HCT116 (cell line): ENCODE measurements at regions not wholly inside any gene's neighbourhood (a gene's known extent, or its start where the extent isn't known, plus 50 kb on each side); places are given as distances from the start of the nearest gene placed in this dataset.

Experiments
- ATAC-seq: fragments of 200-7000 bp; cut with Tn5 transposase; 2 replicates; pipeline ENCODE4 v1.9.1; 2020; ENCODE audit warnings: mild to moderate bottlenecking, moderate library complexity
- BruUV-seq: library from RNA; stranded (reverse); fragments of 400-500 nt; replicated peaks from 2 replicates; lab custom pipeline; 2021; lab: Mats Ljungman, UMichigan
- CTCF ChIA-PET: fragments of 300-600 bp; sonication (Branson Sonifier 250); formaldehyde crosslinking; loops from one replicate; lab custom pipeline; 2021; ENCODE audit warnings: antibody characterized with exemption; lab: Charles Lee
- POLR2A ChIA-PET: fragments of 300-600, 350-600 bp; sonication (Branson Sonifier 250); formaldehyde crosslinking; loops from one replicate; lab custom pipeline; 2021; ENCODE audit warnings: antibody characterized with exemption; lab: Charles Lee
- RAD21 ChIA-PET, 2 experiments: fragments of 300-600 bp; sonication (Branson Sonifier 250); formaldehyde crosslinking; loops; one replicate each; lab custom pipeline; 2023; ENCODE audit warnings: low total read pairs in 2 of 2; ENCODE audit not compliant: uncharacterized antibody in 2 of 2, unreplicated experiment in 2 of 2, low non-redundant PET in 1 of 2; lab: Charles Lee
- DNase-seq: peaks from one replicate; pipeline ENCODE4 v3.0.0-alpha.2; 2010; ENCODE audit warnings: low read depth, low spot score
- H2AFZ ChIP-seq: fragments of 200-600 bp; shearing (Covaris generic), sonication (generic); 2 replicates; pipeline ENCODE4 v1.6.1; 2017; ENCODE audit warnings: low read depth, mixed run types, mixed read lengths, antibody characterized with exemption, low read length; ENCODE audit not compliant: poor library complexity, severe bottlenecking
- H3K27ac ChIP-seq: 2 replicates; pipeline ENCODE4 v1.5.1; 2012; ENCODE audit warnings: low read depth, low read length
- H3K27me3 ChIP-seq: fragments of 200-600 bp; sonication (generic); 2 replicates; pipeline ENCODE4 v1.6.1; 2016; ENCODE audit warnings: mixed run types, low read length, mixed read lengths; ENCODE audit not compliant: insufficient read depth
- H3K36me3 ChIP-seq, 2 experiments: fragments of 200-500 bp in 1 of 2; fragments of 200-600 bp in 1 of 2; sonication (Bioruptor generic) in 1 of 2; sonication (generic) in 1 of 2; 2 replicates each; pipeline versions ENCODE4 v1.5.1 to v1.6.1; 2014 to 2016; ENCODE audit warnings: low read length in 2 of 2, inconsistent platforms in 1 of 2, mixed read lengths in 1 of 2, mixed run types in 1 of 2; ENCODE audit not compliant: insufficient read depth in 2 of 2, control insufficient read depth in 1 of 2
- H3K4me1 ChIP-seq, 2 experiments: fragments of 200-600 bp in 1 of 2; sonication (generic) in 1 of 2; 2 replicates each; pipeline versions ENCODE4 v1.5.1 to v1.6.1; 2012 to 2017; ENCODE audit warnings: low read length in 2 of 2, inconsistent platforms in 1 of 2, mild to moderate bottlenecking in 1 of 2, mixed read lengths in 1 of 2, mixed run types in 1 of 2, moderate library complexity in 1 of 2; ENCODE audit not compliant: insufficient read depth in 2 of 2, control insufficient read depth in 1 of 2
- H3K4me2 ChIP-seq: fragments of 200-600 bp; sonication (generic); 2 replicates; pipeline ENCODE4 v1.6.1; 2017; ENCODE audit warnings: mixed run types, low read length, mixed read lengths
- H3K4me3 ChIP-seq, 2 experiments: fragments of 200-600 bp in 1 of 2; sonication (generic) in 1 of 2; replicated peaks in 1 of 2; 2 replicates each; pipeline ENCODE4 v1.5.1; 2011 to 2016; ENCODE audit warnings: low read length in 2 of 2, control low read depth in 1 of 2, low read depth in 1 of 2, mild to moderate bottlenecking in 1 of 2, mixed read lengths in 1 of 2, mixed run types in 1 of 2
- H3K79me2 ChIP-seq: fragments of 200-600 bp; sonication (generic); 2 replicates; pipeline ENCODE4 v1.6.1; 2017; ENCODE audit warnings: mild to moderate bottlenecking, mixed run types, low read length, moderate library complexity, mixed read lengths; ENCODE audit not compliant: insufficient read depth
- H3K9ac ChIP-seq: fragments of 200-600 bp; sonication (generic); 2 replicates; pipeline ENCODE4 v1.6.1; 2016; ENCODE audit warnings: low read length, mixed read lengths
- H3K9me2 ChIP-seq: fragments of 200-600 bp; sonication (generic), shearing (Covaris generic); 2 replicates; pipeline ENCODE4 v1.6.1; 2017; ENCODE audit warnings: mixed run types, mild to moderate bottlenecking, moderate library complexity; ENCODE audit not compliant: insufficient read depth
- H3K9me3 ChIP-seq, 2 experiments: fragments of 200-500 bp in 1 of 2; fragments of 200-600 bp in 1 of 2; sonication (Bioruptor generic) in 1 of 2; sonication (generic) in 1 of 2; 2 replicates each; pipeline ENCODE4 v1.6.1; 2014 to 2017; ENCODE audit warnings: low read length in 2 of 2, mixed read lengths in 2 of 2, inconsistent platforms in 1 of 2, low read depth in 1 of 2, mild to moderate bottlenecking in 1 of 2, mixed run types in 1 of 2, moderate library complexity in 1 of 2; ENCODE audit not compliant: control insufficient read depth in 1 of 2, insufficient read depth in 1 of 2
- H4K20me1 ChIP-seq: fragments of 200-600 bp; sonication (generic), shearing (Covaris generic); 2 replicates; pipeline ENCODE4 v1.6.1; 2017; ENCODE audit warnings: mixed run types, mild to moderate bottlenecking, moderate library complexity; ENCODE audit not compliant: insufficient read depth
- ATF3 ChIP-seq: IDR thresholded peaks from 2 replicates; pipeline ENCODE4 v1.6.1; 2012
- CTCF ChIP-seq, 3 experiments: fragments of 200-600 bp in 1 of 3; sonication (generic) in 1 of 3; IDR thresholded peaks in 2 of 3; conservative IDR thresholded peaks in 1 of 3; 2 replicates each; pipeline ENCODE4 v1.5.1; 2012 to 2017; ENCODE audit warnings: low read depth in 2 of 3, low read length in 2 of 3, antibody characterized with exemption in 1 of 3, borderline replicate concordance in 1 of 3, control low read depth in 1 of 3, mild to moderate bottlenecking in 1 of 3, mixed read lengths in 1 of 3, mixed run types in 1 of 3, moderate library complexity in 1 of 3; ENCODE audit not compliant: insufficient read depth in 1 of 3
- EGR1 ChIP-seq: IDR thresholded peaks from 2 replicates; pipeline ENCODE4 v1.6.1; 2012; ENCODE audit warnings: low read depth
- EZH2 ChIP-seq: fragments of 200-600 bp; sonication (generic); IDR thresholded peaks from 2 replicates; pipeline ENCODE4 v1.6.1; 2017; ENCODE audit warnings: antibody characterized with exemption, mixed run types
- JUND ChIP-seq: IDR thresholded peaks from 2 replicates; pipeline ENCODE4 v1.6.1; 2012
- REST ChIP-seq: IDR thresholded peaks from 2 replicates; pipeline ENCODE4 v1.6.1; 2012; ENCODE audit warnings: low read depth
- SIN3A ChIP-seq: IDR thresholded peaks from 2 replicates; pipeline ENCODE4 v1.6.1; 2012; ENCODE audit warnings: low read depth
- SP1 ChIP-seq: IDR thresholded peaks from 2 replicates; pipeline ENCODE4 v1.6.1; 2012; ENCODE audit warnings: low read depth
- SRF ChIP-seq: IDR thresholded peaks from 2 replicates; pipeline ENCODE4 v1.6.1; 2012; ENCODE audit warnings: low read depth
- YY1 ChIP-seq: IDR thresholded peaks from 2 replicates; pipeline ENCODE4 v1.6.1; 2011; ENCODE audit warnings: low read length, low read depth, moderate library complexity, mild to moderate bottlenecking; ENCODE audit not compliant: insufficient replicate concordance; ENCODE audit errors: extremely low read depth
- intact Hi-C: fragments of 100-400 bp; cut with micrococcal nuclease; formaldehyde crosslinking; loops from 2 replicates; pipeline ENCODE4 v1.10.0; 2022

- no peak overlapping the region for H3K27ac ChIP-seq
- BruUV-seq: no TSS peak
- RAD21 ChIA-PET: no interaction called here
- CTCF ChIA-PET: no interaction called here
- no peaks in the 10 kb centered on the region for H3K27me3 ChIP-seq
- no peaks in the 10 kb centered on the region for H3K9me2 ChIP-seq
- no peaks in the 10 kb centered on the region for H4K20me1 ChIP-seq
- no peaks in the 10 kb centered on the region for H3K79me2 ChIP-seq
- no peak overlapping the region for H2AFZ ChIP-seq
- no peak for TF ChIP-seq YY1
- TF ChIP-seq EZH2: no peak
- TF ChIP-seq REST: no peak
- no peak for TF ChIP-seq SIN3A
- no peak for TF ChIP-seq ATF3
- TF ChIP-seq CTCF (IDR thresholded peaks at IDR 0.05 in 2 of 3, conservative IDR thresholded peaks at IDR 0.05 in 1 of 3; ENCODE audit: borderline replicate concordance in 1 of 3, insufficient read depth in 1 of 3, low read depth in 2 of 3, low read length in 2 of 3): no peak
- no peak for TF ChIP-seq JUND
- no peak for TF ChIP-seq EGR1
- TF ChIP-seq SRF: no peak
- TF ChIP-seq SP1: no peak
- TF ChIP-seq, all 23 proteins: peak for 0
- no peak overlapping the region for H3K4me2 ChIP-seq
- H3K9ac ChIP-seq: no peak overlapping the region
- H3K36me3 ChIP-seq: no peaks in the 10 kb centered on the region
- H3K4me3 ChIP-seq: no peak overlapping the region
- no peaks in the 10 kb centered on the region for H3K9me3 ChIP-seq
- no peaks in the 10 kb centered on the region; a peak in 1 of 4 replicates for H3K4me1 ChIP-seq
- ATAC-seq (no peak), DNase-seq (no peak)
- POLR2A ChIA-PET: no interaction called here
- intact Hi-C loops: no loop called here
Observed at GRCh38 chr5:53738105-53738504, 177.7 kb downstream of the NDUFS4 start.
